Left lung (tissue), 4 donors: ENCODE measurements at regions not wholly inside any gene's neighbourhood (a gene's known extent, or its start where the extent isn't known, plus 50 kb on each side); places are given as distances from the start of the nearest gene placed in this dataset.

Source experiments
- ATAC-seq: fragments of 200-7000 bp; cut with Tn5 transposase; one replicate; pipeline ENCODE4 v1.9.1; 2020; ENCODE audit warnings: moderate library complexity
- DNase-seq, 4 donors: peaks; one replicate each; pipeline ENCODE4 v3.0.0-alpha.2; 2013 to 2020
- H3K27ac ChIP-seq, 2 donors: fragments of 200-600 bp; sonication (generic) in 1 of 2; one replicate each; pipeline versions ENCODE4 v1.5.0 to v1.8.0; 2020 to 2021
- H3K27me3 ChIP-seq, 2 donors: fragments of 200-600 bp; sonication (generic) in 1 of 2; one replicate each; pipeline versions ENCODE4 v1.5.0 to v1.8.0; 2020 to 2021
- H3K36me3 ChIP-seq, 2 donors: fragments of 200-600 bp; sonication (generic) in 1 of 2; one replicate each; pipeline versions ENCODE4 v1.5.0 to v1.8.0; 2020 to 2021
- H3K4me1 ChIP-seq, 2 donors: fragments of 200-600 bp; one replicate each; pipeline ENCODE4 v1.8.0; 2021
- H3K4me3 ChIP-seq, 2 donors: fragments of 200-600 bp; sonication (generic) in 1 of 2; one replicate each; pipeline versions ENCODE4 v1.5.0 to v1.8.0; 2020 to 2021; ENCODE audit warnings: mild to moderate bottlenecking in 1 of 2
- H3K9me3 ChIP-seq, 2 donors: fragments of 200-600 bp; sonication (generic) in 1 of 2; one replicate each; pipeline versions ENCODE4 v1.5.0 to v1.8.0; 2020 to 2021
- CTCF ChIP-seq, 2 donors: fragments of 200-600 bp; sonication (generic) in 1 of 2; IDR thresholded peaks; one replicate each; pipeline versions ENCODE4 v1.5.0 to v1.8.0; 2021; ENCODE audit warnings: antibody characterized with exemption in 2 of 2
- intact Hi-C, 2 donors: fragments of 100-400 bp; cut with DNase I; formaldehyde crosslinking; loops; one replicate each; pipeline versions ENCODE4 v1.11.2 to v1.14.2; 2022
- donor health status: DM: no; HTN: yes; CAD: no.
- donor health status: DM: no; HTN: no; CAD: no.

- ATAC-seq (no peak), DNase-seq (no peak)
- intact Hi-C loops, result no loop called here
- Histone ChIP-seq H3K4me3 (no peak overlapping the region), H3K36me3 (no peaks in the 10 kb centered on the region), H3K9me3 (no peaks in the 10 kb centered on the region), H3K27me3 (no peaks in the 10 kb centered on the region), H3K4me1 (peaks cover 0 to 48% of the 10 kb centered on the region in 2 donors), H3K27ac (peak overlapping the region in 1 of 2 donors; percentile 98)
- TF ChIP-seq CTCF (IDR thresholded peaks at IDR 0.05), result no peak
Observed at GRCh38 chr6:14924126-14925024, 321.5 kb upstream of the JARID2 start.

- no peak for TF ChIP-seq CTCF (IDR thresholded peaks at IDR 0.05)
- no peak overlapping the region for H3K4me3 ChIP-seq
- H3K4me1 ChIP-seq, result peaks cover 0 to 41% of the 10 kb centered on the region in 2 donors
- no peaks in the 10 kb centered on the region for H3K36me3 ChIP-seq
- no peak overlapping the region for H3K27ac ChIP-seq
- no peak for ATAC-seq
- no peaks in the 10 kb centered on the region for H3K9me3 ChIP-seq
- H3K27me3 ChIP-seq, result no peaks in the 10 kb centered on the region
- DNase-seq, result no peak
- intact Hi-C loops, result no loop called here
Observed at GRCh38 chr6:14925025-14925698, 320.7 kb upstream of the JARID2 start.

- no peaks in the 10 kb centered on the region for H3K9me3 ChIP-seq
- no peaks in the 10 kb centered on the region for H3K27me3 ChIP-seq
- ATAC-seq (no peak), DNase-seq (no peak)
- peaks cover 0 to 36% of the 10 kb centered on the region in 2 donors for H3K4me1 ChIP-seq
- H3K27ac ChIP-seq, result no peak overlapping the region
- no peak overlapping the region for H3K4me3 ChIP-seq
- intact Hi-C loops, result no loop called here
- no peak for TF ChIP-seq CTCF (IDR thresholded peaks at IDR 0.05)
- no peaks in the 10 kb centered on the region for H3K36me3 ChIP-seq
Observed at GRCh38 chr6:14925699-14926026, 320.2 kb upstream of the JARID2 start.

GRCh38 chr6:14927398-14927797 lies 318.5 kb upstream of the JARID2 start:
- ATAC-seq, result peak; percentile 29
- H3K9me3 ChIP-seq, result no peaks in the 10 kb centered on the region
- no peak for TF ChIP-seq CTCF (IDR thresholded peaks at IDR 0.05)
- peaks cover 0 to 19% of the 10 kb centered on the region in 2 donors for H3K4me1 ChIP-seq
- H3K27me3 ChIP-seq, result no peaks in the 10 kb centered on the region
- H3K27ac ChIP-seq, result no peak overlapping the region
- no peaks in the 10 kb centered on the region for H3K36me3 ChIP-seq
- H3K4me3 ChIP-seq, result no peak overlapping the region
- intact Hi-C loops, result no loop called here
- DNase-seq, result no peak

- Histone ChIP-seq H3K4me1 (peaks cover 0 to 6% of the 10 kb centered on the region in 2 donors), H3K27me3 (no peaks in the 10 kb centered on the region), H3K36me3 (no peaks in the 10 kb centered on the region), H3K9me3 (no peaks in the 10 kb centered on the region), H3K4me3 (no peak overlapping the region), H3K27ac (no peak overlapping the region)
- ATAC-seq (no peak), DNase-seq (no peak)
- intact Hi-C loops, result no loop called here
- no peak for TF ChIP-seq CTCF (IDR thresholded peaks at IDR 0.05)
Observed at GRCh38 chr6:14929291-14929690, 316.6 kb upstream of the JARID2 start.
